GM21619 (cell line): ENCODE measurements at regions not wholly inside any gene's neighbourhood (a gene's known extent, or its start where the extent isn't known, plus 50 kb on each side); places are given as distances from the start of the nearest gene placed in this dataset.
"Not testable (repeated sequence)": the region's sequence is repeated elsewhere in the genome, so short reads cannot be mapped to it uniquely, and the experiment has no call there.

Experiments used
- ATAC-seq: cut with Tn5 transposase; IDR thresholded peaks from one replicate; pipeline ENCODE4 v1.9.1; 2021; ENCODE audit not compliant: unreplicated experiment

GRCh38 chr10:29882766-29883165 is 176.6 kb downstream of the JCAD start:
- no peak for ATAC-seq

GRCh38 chr10:29881811-29882210 is 177.6 kb downstream of the JCAD start:
- ATAC-seq: no peak

- ATAC-seq: no peak
Measured at GRCh38 chr10:29881336-29881771, 178.0 kb downstream of the JCAD start.

GRCh38 chr10:29880856-29881255 is 178.5 kb downstream of the JCAD start:
- ATAC-seq: no peak

GRCh38 chr10:29879862-29880261 is 179.5 kb downstream of the JCAD start:
- ATAC-seq: no peak

- ATAC-seq: no peak
Measured at GRCh38 chr10:29878492-29878891, 180.9 kb downstream of the JCAD start.

- no peak for ATAC-seq
Measured at GRCh38 chr10:29877793-29878491, 181.4 kb downstream of the JCAD start.

- ATAC-seq: no peak
Measured at GRCh38 chr10:29876008-29876555, 183.3 kb downstream of the JCAD start.

GRCh38 chr10:29874606-29875269 is 184.6 kb downstream of the JCAD start:
- ATAC-seq: no peak

GRCh38 chr10:29873941-29874484 is 185.4 kb downstream of the JCAD start:
- ATAC-seq: no peak

- ATAC-seq: no peak
Measured at GRCh38 chr10:29870522-29871044, 188.8 kb downstream of the JCAD start.

- no peak for ATAC-seq
Measured at GRCh38 chr10:29869593-29869992, 189.8 kb downstream of the JCAD start.

GRCh38 chr10:29866356-29866755 is 193.0 kb downstream of the JCAD start:
- ATAC-seq: no peak

GRCh38 chr10:29865700-29866355 is 193.6 kb downstream of the JCAD start:
- no peak for ATAC-seq

GRCh38 chr10:29862923-29863614 is 196.3 kb downstream of the JCAD start:
- ATAC-seq: no peak

GRCh38 chr10:29861811-29862505 is 197.4 kb downstream of the JCAD start:
- no peak for ATAC-seq

GRCh38 chr10:29861231-29861630 is 198.2 kb downstream of the JCAD start:
- ATAC-seq: not testable (repeated sequence)

GRCh38 chr10:29860166-29860565 is 199.2 kb downstream of the JCAD start:
- ATAC-seq: no peak

GRCh38 chr10:29859521-29860130 is 199.8 kb downstream of the JCAD start:
- ATAC-seq: no peak
